ENCODE measurements at regions not wholly inside any gene's neighbourhood (a gene's known extent, or its start where the extent isn't known, plus 50 kb on each side); places are given as distances from the start of the nearest gene placed in this dataset.

GRCh38 chr10:113323985-113324384, 228.9 kb upstream of the HABP2 start:
- TF ChIP-seq JUND (IDR thresholded peaks at IDR 0.05; ENCODE audit: low read depth) = no peak
- DNase-seq (ENCODE audit: low read depth in 1 of 2, low spot score in 1 of 2) = no peak
- in situ Hi-C loops (cut with HindIII; ENCODE audit: low pct_unique_long_range_greater_than_20kb, low sequenced_read_pairs) = no loop called here

GRCh38 chr10:113326160-113327111, 226.4 kb upstream of the HABP2 start:
- TF ChIP-seq JUND (IDR thresholded peaks at IDR 0.05; ENCODE audit: low read depth) = no peak
- DNase-seq (ENCODE audit: low read depth in 1 of 2, low spot score in 1 of 2) = no peak
- in situ Hi-C loops (cut with HindIII; ENCODE audit: low pct_unique_long_range_greater_than_20kb, low sequenced_read_pairs) = no loop called here

GRCh38 chr10:113329121-113329596, 223.7 kb upstream of the HABP2 start:
- in situ Hi-C loops (cut with HindIII; ENCODE audit: low pct_unique_long_range_greater_than_20kb, low sequenced_read_pairs) = no loop called here
- TF ChIP-seq JUND (IDR thresholded peaks at IDR 0.05; ENCODE audit: low read depth) = no peak
- no peak for DNase-seq (ENCODE audit: low read depth in 1 of 2, low spot score in 1 of 2)

- no peak for TF ChIP-seq JUND (IDR thresholded peaks at IDR 0.05; ENCODE audit: low read depth)
- in situ Hi-C loops (cut with HindIII; ENCODE audit: low pct_unique_long_range_greater_than_20kb, low sequenced_read_pairs) = no loop called here
- no peak for DNase-seq (ENCODE audit: low read depth in 1 of 2, low spot score in 1 of 2)
Observed at GRCh38 chr10:113331961-113332360, 220.9 kb upstream of the HABP2 start.

GRCh38 chr10:113333313-113333712, 219.5 kb upstream of the HABP2 start:
- TF ChIP-seq JUND (IDR thresholded peaks at IDR 0.05; ENCODE audit: low read depth) = no peak
- peak in 1 of 2 experiments; percentile 16 for DNase-seq (ENCODE audit: low read depth in 1 of 2, low spot score in 1 of 2)
- in situ Hi-C loops (cut with HindIII; ENCODE audit: low pct_unique_long_range_greater_than_20kb, low sequenced_read_pairs) = no loop called here

- in situ Hi-C loops (cut with HindIII; ENCODE audit: low pct_unique_long_range_greater_than_20kb, low sequenced_read_pairs) = no loop called here
- no peak for DNase-seq (ENCODE audit: low read depth in 1 of 2, low spot score in 1 of 2)
- TF ChIP-seq JUND (IDR thresholded peaks at IDR 0.05; ENCODE audit: low read depth) = no peak
Observed at GRCh38 chr10:113335592-113335991, 217.3 kb upstream of the HABP2 start.

GRCh38 chr10:113336549-113337130, 216.2 kb upstream of the HABP2 start:
- no peak for DNase-seq (ENCODE audit: low read depth in 1 of 2, low spot score in 1 of 2)
- no peak for TF ChIP-seq JUND (IDR thresholded peaks at IDR 0.05; ENCODE audit: low read depth)
- in situ Hi-C loops (cut with HindIII; ENCODE audit: low pct_unique_long_range_greater_than_20kb, low sequenced_read_pairs) = no loop called here

GRCh38 chr10:113337142-113337541, 215.7 kb upstream of the HABP2 start:
- in situ Hi-C loops (cut with HindIII; ENCODE audit: low pct_unique_long_range_greater_than_20kb, low sequenced_read_pairs) = no loop called here
- TF ChIP-seq JUND (IDR thresholded peaks at IDR 0.05; ENCODE audit: low read depth) = no peak
- DNase-seq (ENCODE audit: low read depth in 1 of 2, low spot score in 1 of 2) = no peak

GRCh38 chr10:113339121-113339520, 213.7 kb upstream of the HABP2 start:
- no peak for TF ChIP-seq JUND (IDR thresholded peaks at IDR 0.05; ENCODE audit: low read depth)
- DNase-seq (ENCODE audit: low read depth in 1 of 2, low spot score in 1 of 2) = no peak
- in situ Hi-C loops (cut with HindIII; ENCODE audit: low pct_unique_long_range_greater_than_20kb, low sequenced_read_pairs) = no loop called here

GRCh38 chr10:113340282-113340681, 212.6 kb upstream of the HABP2 start:
- DNase-seq (ENCODE audit: low read depth in 1 of 2, low spot score in 1 of 2) = no peak
- in situ Hi-C loops (cut with HindIII; ENCODE audit: low pct_unique_long_range_greater_than_20kb, low sequenced_read_pairs) = no loop called here
- TF ChIP-seq JUND (IDR thresholded peaks at IDR 0.05; ENCODE audit: low read depth) = no peak

- no peak for TF ChIP-seq JUND (IDR thresholded peaks at IDR 0.05; ENCODE audit: low read depth)
- in situ Hi-C loops (cut with HindIII; ENCODE audit: low pct_unique_long_range_greater_than_20kb, low sequenced_read_pairs) = no loop called here
- DNase-seq (ENCODE audit: low read depth in 1 of 2, low spot score in 1 of 2) = no peak
Observed at GRCh38 chr10:113341138-113341537, 211.7 kb upstream of the HABP2 start.

- in situ Hi-C loops (cut with HindIII; ENCODE audit: low pct_unique_long_range_greater_than_20kb, low sequenced_read_pairs) = no loop called here
- no peak for TF ChIP-seq JUND (IDR thresholded peaks at IDR 0.05; ENCODE audit: low read depth)
- no peak for DNase-seq (ENCODE audit: low read depth in 1 of 2, low spot score in 1 of 2)
Observed at GRCh38 chr10:113345826-113346624, 206.8 kb upstream of the HABP2 start.
